GM21737 (cell line): ENCODE measurements at regions not wholly inside any gene's neighbourhood (a gene's known extent, or its start where the extent isn't known, plus 50 kb on each side); places are given as distances from the start of the nearest gene placed in this dataset.

ENCODE experiments used
- ATAC-seq: cut with Tn5 transposase; IDR thresholded peaks from one replicate; pipeline ENCODE4 v1.9.1; 2021; ENCODE audit warnings: mild to moderate bottlenecking, moderate library complexity; ENCODE audit not compliant: unreplicated experiment

- peak; percentile 17 for ATAC-seq
Observed at GRCh38 chr2:36060133-36060532, 295.4 kb upstream of the CRIM1 start.

GRCh38 chr2:36059691-36060090, 295.9 kb upstream of the CRIM1 start:
- ATAC-seq = peak; percentile 100

- ATAC-seq = no peak
Observed at GRCh38 chr2:36058953-36059352, 296.6 kb upstream of the CRIM1 start.

- no peak for ATAC-seq
Observed at GRCh38 chr2:36058076-36058475, 297.5 kb upstream of the CRIM1 start.

- no peak for ATAC-seq
Observed at GRCh38 chr2:36052819-36053218, 302.8 kb upstream of the CRIM1 start.

- ATAC-seq = no peak
Observed at GRCh38 chr2:36044411-36044810, 311.2 kb upstream of the CRIM1 start.

GRCh38 chr2:36035137-36035536, 320.4 kb upstream of the CRIM1 start:
- no peak for ATAC-seq

- ATAC-seq = no peak
Observed at GRCh38 chr2:36032046-36032445, 323.5 kb upstream of the CRIM1 start.

- no peak for ATAC-seq
Observed at GRCh38 chr2:36031471-36031870, 324.1 kb upstream of the CRIM1 start.

GRCh38 chr2:36027616-36028015, 328.0 kb upstream of the CRIM1 start:
- ATAC-seq = no peak

GRCh38 chr2:36013064-36013463, 342.5 kb upstream of the CRIM1 start:
- ATAC-seq = no peak

- no peak for ATAC-seq
Observed at GRCh38 chr2:36006444-36006843, 349.1 kb upstream of the CRIM1 start.

- no peak for ATAC-seq
Observed at GRCh38 chr2:36002941-36003340, 352.6 kb upstream of the CRIM1 start.

GRCh38 chr2:35997488-35997887, 358.1 kb upstream of the CRIM1 start:
- ATAC-seq = no peak

- ATAC-seq = no peak
Observed at GRCh38 chr2:35989503-35989902, 366.1 kb upstream of the CRIM1 start.

GRCh38 chr2:35989040-35989439, 366.5 kb upstream of the CRIM1 start:
- no peak for ATAC-seq

- no peak for ATAC-seq
Observed at GRCh38 chr2:35986871-35987270, 368.7 kb upstream of the CRIM1 start.

GRCh38 chr2:35978218-35978617, 377.4 kb upstream of the CRIM1 start:
- peak; percentile 96 for ATAC-seq

- no peak for ATAC-seq
Observed at GRCh38 chr2:35976611-35977010, 379.0 kb upstream of the CRIM1 start.

GRCh38 chr2:35973737-35974132, 381.8 kb upstream of the CRIM1 start:
- no peak for ATAC-seq

- ATAC-seq = peak; percentile 79
Observed at GRCh38 chr2:35973132-35973736, 382.3 kb upstream of the CRIM1 start.

GRCh38 chr2:35963824-35964223, 391.8 kb upstream of the CRIM1 start:
- no peak for ATAC-seq

- no peak for ATAC-seq
Observed at GRCh38 chr2:35963357-35963756, 392.2 kb upstream of the CRIM1 start.
